SK-N-SH (cell line): ENCODE measurements at regions not wholly inside any gene's neighbourhood (a gene's known extent, or its start where the extent isn't known, plus 50 kb on each side); places are given as distances from the start of the nearest gene placed in this dataset.

ENCODE experiments used
- CHD2 ChIP-seq: fragments of 150-350 bp; IDR thresholded peaks from 2 replicates; pipeline ENCODE4 v1.6.1; 2018; ENCODE audit warnings: low read length; ENCODE audit not compliant: partially characterized antibody
- FOXM1 ChIP-seq: IDR thresholded peaks from 2 replicates; pipeline ENCODE4 v1.4.0; 2012; ENCODE audit warnings: low read depth, mild to moderate bottlenecking
- NFIC ChIP-seq: IDR thresholded peaks from 2 replicates; pipeline ENCODE4 v1.4.0; 2012; ENCODE audit warnings: borderline replicate concordance
- TF ChIP-seq, protein P1 (sequence below): fragments of 200-600 bp; sonication (generic); IDR thresholded peaks from 2 replicates; pipeline ENCODE4 v1.6.1; 2017; ENCODE audit warnings: antibody characterized with exemption, mild to moderate bottlenecking, moderate library complexity
- TF ChIP-seq, protein P2 (sequence below): IDR thresholded peaks from 2 replicates; pipeline ENCODE4 v1.4.0; 2012; ENCODE audit warnings: low read depth, borderline replicate concordance

DNA sequence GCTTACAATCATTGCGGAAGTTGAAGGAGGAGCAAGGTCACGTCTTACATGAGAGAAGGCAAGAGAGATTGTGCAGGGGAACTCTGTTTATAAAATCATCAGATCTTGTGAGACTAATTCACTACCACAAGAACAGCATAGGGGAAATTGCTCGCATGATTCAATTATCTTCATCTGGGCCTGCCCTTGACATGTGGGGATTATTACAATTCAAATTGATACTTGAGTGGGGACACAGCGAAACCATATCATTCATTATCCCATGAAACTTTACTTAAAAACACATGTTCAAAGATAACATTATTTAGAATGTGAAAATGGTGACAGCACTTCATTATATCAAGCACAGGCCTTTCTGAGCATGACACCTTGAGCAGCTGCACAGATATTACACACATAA is 1087.8 kb downstream of the C4orf33 start:
- TF ChIP-seq, protein P1, sequence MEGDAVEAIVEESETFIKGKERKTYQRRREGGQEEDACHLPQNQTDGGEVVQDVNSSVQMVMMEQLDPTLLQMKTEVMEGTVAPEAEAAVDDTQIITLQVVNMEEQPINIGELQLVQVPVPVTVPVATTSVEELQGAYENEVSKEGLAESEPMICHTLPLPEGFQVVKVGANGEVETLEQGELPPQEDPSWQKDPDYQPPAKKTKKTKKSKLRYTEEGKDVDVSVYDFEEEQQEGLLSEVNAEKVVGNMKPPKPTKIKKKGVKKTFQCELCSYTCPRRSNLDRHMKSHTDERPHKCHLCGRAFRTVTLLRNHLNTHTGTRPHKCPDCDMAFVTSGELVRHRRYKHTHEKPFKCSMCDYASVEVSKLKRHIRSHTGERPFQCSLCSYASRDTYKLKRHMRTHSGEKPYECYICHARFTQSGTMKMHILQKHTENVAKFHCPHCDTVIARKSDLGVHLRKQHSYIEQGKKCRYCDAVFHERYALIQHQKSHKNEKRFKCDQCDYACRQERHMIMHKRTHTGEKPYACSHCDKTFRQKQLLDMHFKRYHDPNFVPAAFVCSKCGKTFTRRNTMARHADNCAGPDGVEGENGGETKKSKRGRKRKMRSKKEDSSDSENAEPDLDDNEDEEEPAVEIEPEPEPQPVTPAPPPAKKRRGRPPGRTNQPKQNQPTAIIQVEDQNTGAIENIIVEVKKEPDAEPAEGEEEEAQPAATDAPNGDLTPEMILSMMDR = no peak
- no peak for TF ChIP-seq NFIC
- no peak for TF ChIP-seq FOXM1
- TF ChIP-seq, protein P2, sequence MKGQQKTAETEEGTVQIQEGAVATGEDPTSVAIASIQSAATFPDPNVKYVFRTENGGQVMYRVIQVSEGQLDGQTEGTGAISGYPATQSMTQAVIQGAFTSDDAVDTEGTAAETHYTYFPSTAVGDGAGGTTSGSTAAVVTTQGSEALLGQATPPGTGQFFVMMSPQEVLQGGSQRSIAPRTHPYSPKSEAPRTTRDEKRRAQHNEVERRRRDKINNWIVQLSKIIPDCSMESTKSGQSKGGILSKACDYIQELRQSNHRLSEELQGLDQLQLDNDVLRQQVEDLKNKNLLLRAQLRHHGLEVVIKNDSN = no peak
- TF ChIP-seq CHD2 = no peak
